Muscle of leg (tissue), 3 donors: ENCODE measurements at regions not wholly inside any gene's neighbourhood (a gene's known extent, or its start where the extent isn't known, plus 50 kb on each side); places are given as distances from the start of the nearest gene placed in this dataset.

Experiments used
- DNase-seq: peaks from one replicate; pipeline ENCODE4 v3.0.0; 2013
- H3K27ac ChIP-seq: one replicate; pipeline ENCODE4 v1.5.1; 2013; ENCODE audit warnings: mild to moderate bottlenecking, low read length, control low read depth
- H3K27me3 ChIP-seq: one replicate; pipeline ENCODE4 v1.6.1; 2013; ENCODE audit warnings: low read length; ENCODE audit not compliant: control insufficient read depth, insufficient read depth
- H3K36me3 ChIP-seq: one replicate; pipeline ENCODE4 v1.6.1; 2013; ENCODE audit warnings: low read length; ENCODE audit not compliant: control insufficient read depth, insufficient read depth
- H3K4me1 ChIP-seq: one replicate; pipeline ENCODE4 v1.6.1; 2013; ENCODE audit warnings: low read length; ENCODE audit not compliant: control insufficient read depth, insufficient read depth
- H3K4me3 ChIP-seq: one replicate; pipeline ENCODE4 v1.5.1; 2013; ENCODE audit warnings: low read length, control low read depth
- H3K9me3 ChIP-seq: replicated peaks from 2 replicates; pipeline ENCODE4 v1.6.1; 2013; ENCODE audit warnings: low read depth, low read length; ENCODE audit not compliant: control insufficient read depth
- WGBS: methylation state at CpG from one replicate; pipeline ENCODE4 v1.1.5; 2013; ENCODE audit warnings: missing lambda C conversion rate; ENCODE audit not compliant: insufficient coverage; 5-methylcytosine and 5-hydroxymethylcytosine counted together

GRCh38 chr12:107144441-107144840 lies 51.1 kb upstream of the CRY1 start:
- no peaks in the 10 kb centered on the region for H3K27me3 ChIP-seq
- H3K4me3 ChIP-seq, result no peak overlapping the region
- WGBS, result 77% methylated on average over 3 of the region's 7 CpGs
- DNase-seq, result no peak
- H3K27ac ChIP-seq, result no peak overlapping the region
- no peaks in the 10 kb centered on the region for H3K4me1 ChIP-seq
- H3K36me3 ChIP-seq, result no peaks in the 10 kb centered on the region
- H3K9me3 ChIP-seq, result no peaks in the 10 kb centered on the region

GRCh38 chr12:107144990-107145389 lies 51.6 kb upstream of the CRY1 start:
- Histone ChIP-seq H3K36me3 (no peaks in the 10 kb centered on the region), H3K4me1 (no peaks in the 10 kb centered on the region), H3K27me3 (no peaks in the 10 kb centered on the region), H3K4me3 (no peak overlapping the region), H3K27ac (no peak overlapping the region), H3K9me3 (no peaks in the 10 kb centered on the region)
- WGBS, result no CpG with 5 or more reads among the region's 2 CpGs
- no peak for DNase-seq

- H3K27ac ChIP-seq, result no peak overlapping the region
- no peak overlapping the region for H3K4me3 ChIP-seq
- no peaks in the 10 kb centered on the region for H3K4me1 ChIP-seq
- no peaks in the 10 kb centered on the region for H3K36me3 ChIP-seq
- WGBS, result no CpG with 5 or more reads among the region's 6 CpGs
- H3K9me3 ChIP-seq, result no peaks in the 10 kb centered on the region
- H3K27me3 ChIP-seq, result no peaks in the 10 kb centered on the region
- DNase-seq, result no peak
These were observed 52.0 kb upstream of the CRY1 start for GRCh38 chr12:107145397-107145796.

- WGBS, result 79% methylated on average over 2 of the region's 2 CpGs
- Histone ChIP-seq H3K36me3 (no peaks in the 10 kb centered on the region), H3K4me3 (no peak overlapping the region), H3K4me1 (no peaks in the 10 kb centered on the region), H3K27me3 (no peaks in the 10 kb centered on the region), H3K9me3 (no peaks in the 10 kb centered on the region), H3K27ac (no peak overlapping the region)
- no peak for DNase-seq
These were observed 54.8 kb upstream of the CRY1 start for GRCh38 chr12:107148107-107148506.

GRCh38 chr12:107152315-107152714 lies 59.0 kb upstream of the CRY1 start:
- no peaks in the 10 kb centered on the region for H3K36me3 ChIP-seq
- H3K4me1 ChIP-seq, result no peaks in the 10 kb centered on the region
- 57% methylated on average over 1 of the region's 3 CpGs for WGBS
- H3K27me3 ChIP-seq, result no peaks in the 10 kb centered on the region
- H3K4me3 ChIP-seq, result no peak overlapping the region
- no peak overlapping the region for H3K27ac ChIP-seq
- no peaks in the 10 kb centered on the region for H3K9me3 ChIP-seq
- no peak for DNase-seq

GRCh38 chr12:107159384-107159900 lies 66.1 kb upstream of the CRY1 start:
- no peak overlapping the region for H3K27ac ChIP-seq
- DNase-seq, result no peak
- H3K36me3 ChIP-seq, result no peaks in the 10 kb centered on the region
- no peaks in the 10 kb centered on the region for H3K4me1 ChIP-seq
- H3K4me3 ChIP-seq, result no peak overlapping the region
- no peaks in the 10 kb centered on the region for H3K27me3 ChIP-seq
- no peaks in the 10 kb centered on the region for H3K9me3 ChIP-seq
- WGBS, result no CpG with 5 or more reads among the region's 2 CpGs

- H3K9me3 ChIP-seq, result no peaks in the 10 kb centered on the region
- H3K4me1 ChIP-seq, result no peaks in the 10 kb centered on the region
- WGBS, result no CpG with 5 or more reads among the region's 4 CpGs
- H3K27me3 ChIP-seq, result no peaks in the 10 kb centered on the region
- H3K27ac ChIP-seq, result no peak overlapping the region
- peak; percentile 27 for DNase-seq
- no peaks in the 10 kb centered on the region for H3K36me3 ChIP-seq
- no peak overlapping the region for H3K4me3 ChIP-seq
These were observed 70.1 kb upstream of the CRY1 start for GRCh38 chr12:107163413-107163812.

GRCh38 chr12:107164392-107164791 lies 71.0 kb upstream of the CRY1 start:
- H3K27ac ChIP-seq, result no peak overlapping the region
- H3K9me3 ChIP-seq, result no peaks in the 10 kb centered on the region
- no peak overlapping the region for H3K4me3 ChIP-seq
- no peak for DNase-seq
- no peaks in the 10 kb centered on the region for H3K36me3 ChIP-seq
- WGBS, result no CpG with 5 or more reads among the region's 1 CpG
- no peaks in the 10 kb centered on the region for H3K27me3 ChIP-seq
- no peaks in the 10 kb centered on the region for H3K4me1 ChIP-seq

GRCh38 chr12:107165581-107165980 lies 72.2 kb upstream of the CRY1 start:
- Histone ChIP-seq H3K4me3 (no peak overlapping the region), H3K27ac (no peak overlapping the region), H3K9me3 (no peaks in the 10 kb centered on the region), H3K36me3 (no peaks in the 10 kb centered on the region), H3K27me3 (no peaks in the 10 kb centered on the region), H3K4me1 (no peaks in the 10 kb centered on the region)
- no peak for DNase-seq
- WGBS, result no CpG with 5 or more reads among the region's 1 CpG

GRCh38 chr12:107167756-107168155 lies 74.4 kb upstream of the CRY1 start:
- no CpG with 5 or more reads among the region's 3 CpGs for WGBS
- H3K4me1 ChIP-seq, result no peaks in the 10 kb centered on the region
- no peak overlapping the region for H3K4me3 ChIP-seq
- DNase-seq, result no peak
- no peaks in the 10 kb centered on the region for H3K9me3 ChIP-seq
- H3K27me3 ChIP-seq, result no peaks in the 10 kb centered on the region
- no peaks in the 10 kb centered on the region for H3K36me3 ChIP-seq
- H3K27ac ChIP-seq, result no peak overlapping the region

GRCh38 chr12:107169200-107169599 lies 75.9 kb upstream of the CRY1 start:
- Histone ChIP-seq H3K27me3 (no peaks in the 10 kb centered on the region), H3K36me3 (no peaks in the 10 kb centered on the region), H3K4me3 (no peak overlapping the region), H3K4me1 (no peaks in the 10 kb centered on the region), H3K9me3 (no peaks in the 10 kb centered on the region), H3K27ac (no peak overlapping the region)
- WGBS, result 62% methylated on average over 6 of the region's 6 CpGs
- DNase-seq, result no peak
